Activated T-cell treated with anti-CD3 and anti-CD28 coated beads for 4 hours (primary cell): ENCODE measurements at regions not wholly inside any gene's neighbourhood (a gene's known extent, or its start where the extent isn't known, plus 50 kb on each side); places are given as distances from the start of the nearest gene placed in this dataset.
"Not testable (repeated sequence)": the region's sequence is repeated elsewhere in the genome, so short reads cannot be mapped to it uniquely, and the experiment has no call there.

ENCODE experiments used
- DNase-seq: peaks from one replicate; pipeline ENCODE4 v3.0.0-alpha.2; 2020

DNA sequence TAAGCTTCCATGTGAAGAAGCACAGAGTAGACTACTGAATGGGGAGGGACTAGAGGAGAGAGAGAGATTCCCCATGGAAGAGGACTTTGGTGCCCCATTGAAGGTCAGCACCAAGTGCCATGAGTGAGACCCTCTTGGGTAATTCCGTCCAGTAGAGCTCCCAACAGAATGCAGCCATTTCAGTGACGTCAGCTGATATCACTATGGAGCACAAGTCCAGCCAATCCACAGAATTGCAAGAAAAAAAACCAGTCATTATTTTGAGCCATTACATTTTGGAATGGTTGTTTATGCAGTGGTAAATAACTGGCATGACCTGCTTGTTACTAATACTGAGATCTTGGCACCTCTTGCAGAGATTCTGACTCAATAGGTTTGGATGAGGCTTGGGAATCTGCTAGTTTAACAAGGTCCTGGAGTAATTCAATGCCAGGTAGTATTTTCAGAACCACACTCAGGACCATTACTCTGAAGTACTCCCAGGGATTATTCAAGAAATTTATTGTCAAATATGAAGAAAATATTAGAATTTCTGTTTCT lies 52.6 kb upstream of the SP8 start:
- no peak for DNase-seq

DNA sequence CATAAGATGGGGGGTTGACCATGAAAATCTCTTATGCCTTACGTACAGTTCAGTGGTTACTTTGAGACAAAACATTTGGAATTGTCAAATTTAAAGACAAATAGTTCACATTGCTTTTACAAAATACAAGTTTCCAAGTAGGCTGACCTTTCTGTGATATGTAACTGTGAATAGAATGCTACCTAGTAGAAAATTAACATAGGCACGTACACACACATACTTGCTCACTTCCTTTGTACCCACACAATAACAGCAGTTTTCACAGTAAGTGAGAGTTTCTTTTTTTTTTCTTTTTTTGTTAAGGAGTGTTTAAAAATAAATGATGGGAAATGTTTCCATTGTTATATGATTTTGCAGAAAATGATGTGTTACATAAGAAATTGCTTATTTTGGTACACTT lies 53.3 kb upstream of the SP8 start:
- no peak for DNase-seq

DNA sequence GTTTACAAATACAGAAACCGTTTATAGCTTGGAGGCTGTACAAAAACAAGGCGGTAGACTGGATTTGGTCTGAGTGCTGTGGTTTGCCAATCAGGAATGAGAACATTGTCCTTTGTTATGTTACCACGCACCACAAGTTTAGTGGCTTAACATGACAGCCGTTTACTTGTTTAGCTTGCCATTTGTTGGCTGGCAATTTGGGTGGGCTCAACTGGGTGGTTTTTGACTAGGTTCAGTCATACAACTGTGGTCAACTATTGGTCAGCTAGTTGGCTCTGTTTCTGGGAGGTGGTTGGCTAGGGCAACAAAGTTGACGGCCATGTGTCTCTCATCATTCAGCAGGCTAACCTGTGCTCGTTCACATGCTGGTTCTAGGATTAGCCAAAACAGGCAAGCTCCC lies 60.1 kb upstream of the SP8 start:
- no peak for DNase-seq

DNA sequence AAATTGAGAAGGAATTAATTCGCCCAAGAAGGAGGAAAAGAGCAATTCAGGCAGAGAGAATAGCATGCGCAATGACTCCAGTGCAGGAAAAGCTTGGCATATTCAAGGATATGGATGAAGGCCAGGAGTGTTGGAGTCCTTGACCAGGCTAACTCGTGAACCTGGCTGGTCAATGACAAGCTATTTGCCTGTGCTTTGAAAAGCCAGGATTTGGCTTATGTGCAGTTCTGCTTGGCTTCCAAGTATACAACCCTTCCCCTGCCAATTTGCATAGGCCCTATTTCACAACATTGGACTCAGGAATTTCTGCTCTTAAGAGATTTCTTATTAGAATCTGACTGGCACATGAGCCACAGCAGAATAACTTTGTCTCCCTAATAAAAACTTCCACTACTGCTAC lies 72.3 kb upstream of the SP8 start:
- DNase-seq = no peak

DNA sequence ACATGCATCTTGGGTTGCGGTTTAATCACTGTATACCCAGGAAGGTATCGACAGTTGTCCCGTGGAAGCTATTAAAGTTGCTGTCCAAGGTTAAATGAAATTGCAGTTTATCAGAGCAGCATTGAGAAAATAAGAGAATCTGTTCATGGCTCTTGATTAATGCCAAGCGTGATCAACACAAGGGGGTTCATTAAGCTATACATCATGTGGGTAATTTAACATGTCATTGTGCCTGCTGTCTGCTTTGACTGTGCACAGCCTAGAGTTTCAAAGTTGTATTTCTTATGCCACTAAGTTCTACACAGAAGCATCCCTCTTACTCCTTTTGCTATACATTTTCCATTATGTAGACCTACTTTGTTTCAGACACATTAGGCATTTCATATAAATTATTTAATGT lies 74.8 kb upstream of the SP8 start:
- no peak for DNase-seq

DNA sequence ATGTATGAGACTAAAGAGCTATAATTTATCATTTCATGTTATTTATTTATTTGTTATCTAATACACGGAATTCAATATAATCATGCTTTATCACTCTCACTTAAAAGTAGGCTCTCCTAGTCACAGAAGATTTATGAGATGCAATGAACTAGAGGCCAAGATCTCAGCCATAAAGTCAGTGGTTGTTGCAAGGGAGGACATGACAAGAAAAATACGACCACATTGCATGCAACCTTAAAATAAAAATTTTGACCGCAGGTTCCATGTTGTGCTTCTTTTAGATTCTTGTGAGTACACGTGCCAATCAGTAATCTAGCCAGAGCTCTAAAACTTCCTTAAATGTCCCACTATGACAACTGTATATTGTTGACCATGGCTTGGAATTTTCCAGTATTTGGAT lies 75.9 kb upstream of the SP8 start:
- no peak for DNase-seq

DNA sequence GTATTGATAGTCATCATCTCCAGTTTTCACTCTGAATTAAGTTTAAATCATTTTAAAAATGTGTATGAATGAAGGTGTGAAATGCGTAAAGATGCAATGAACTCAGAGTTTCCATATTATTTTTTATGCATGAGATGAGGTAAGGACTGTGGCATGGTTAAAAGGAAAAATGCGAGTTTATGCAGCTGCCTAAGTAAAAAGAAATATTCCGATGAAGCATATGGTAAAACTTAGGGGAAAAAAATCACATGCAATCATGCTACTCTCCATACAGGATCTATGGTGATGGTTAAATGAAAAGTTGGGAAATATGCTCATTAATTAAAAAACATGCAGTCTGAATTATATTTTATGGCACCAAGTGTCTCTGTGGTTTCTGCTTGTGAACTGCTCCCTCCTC lies 77.5 kb upstream of the SP8 start:
- DNase-seq = no peak

DNA sequence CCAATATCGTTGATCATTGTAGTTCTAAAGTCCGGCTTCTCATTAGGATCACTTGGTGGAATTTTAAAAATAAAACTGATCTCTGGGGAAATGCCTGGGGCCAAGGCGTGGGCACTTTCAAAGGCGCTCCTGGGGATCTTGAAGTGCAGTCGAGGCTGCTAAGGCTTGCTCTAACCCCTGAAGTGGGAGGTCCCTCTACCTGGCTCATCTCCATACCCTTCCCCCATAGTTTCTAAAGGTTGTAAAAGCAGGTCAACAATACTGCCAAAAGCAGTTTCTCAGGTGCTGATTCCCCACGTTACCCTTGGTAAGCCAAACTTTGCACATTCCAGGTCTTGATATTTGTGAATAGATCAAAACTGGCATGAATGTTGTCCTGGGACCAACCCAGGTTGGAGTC lies 79.0 kb upstream of the SP8 start:
- DNase-seq = no peak

DNA sequence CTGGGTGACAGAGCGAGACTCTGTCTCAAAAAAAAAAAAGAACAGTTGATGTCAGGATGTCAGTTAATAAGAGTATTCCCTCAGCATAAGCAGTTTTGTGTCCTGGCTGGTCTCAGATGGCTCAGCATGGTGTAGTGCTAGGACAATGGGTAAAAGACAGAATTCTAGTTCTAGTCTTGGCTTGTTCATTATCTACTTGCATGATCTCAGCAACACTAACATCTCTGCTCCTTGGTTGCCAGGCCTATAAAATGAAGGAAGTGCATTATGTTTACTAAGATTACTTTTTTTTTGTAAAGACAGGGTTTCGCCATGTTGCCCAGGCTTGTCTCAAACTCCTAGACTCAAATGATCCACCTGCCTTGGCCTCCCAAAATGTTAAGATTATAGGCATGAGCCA lies 84.3 kb upstream of the SP8 start:
- DNase-seq = no peak

DNA sequence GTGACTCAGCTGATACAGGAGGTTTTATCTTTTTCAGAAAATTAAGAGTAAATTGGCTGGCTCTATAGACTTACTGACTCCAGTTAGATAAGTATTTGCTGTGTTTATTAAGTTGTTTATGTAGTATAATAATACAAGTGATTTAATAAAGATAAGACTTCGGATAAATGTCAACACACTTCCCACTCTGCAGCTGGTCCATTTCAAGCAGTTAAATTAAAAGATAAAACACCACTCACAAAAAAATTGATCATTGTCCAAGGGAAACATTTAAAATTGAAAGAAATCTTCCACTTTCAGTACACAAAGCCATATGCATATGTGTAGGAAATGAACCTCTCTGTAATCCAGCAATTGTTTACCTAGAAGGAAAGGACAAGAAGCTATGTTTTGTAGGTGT lies 106.1 kb upstream of the SP8 start:
- no peak for DNase-seq

DNA sequence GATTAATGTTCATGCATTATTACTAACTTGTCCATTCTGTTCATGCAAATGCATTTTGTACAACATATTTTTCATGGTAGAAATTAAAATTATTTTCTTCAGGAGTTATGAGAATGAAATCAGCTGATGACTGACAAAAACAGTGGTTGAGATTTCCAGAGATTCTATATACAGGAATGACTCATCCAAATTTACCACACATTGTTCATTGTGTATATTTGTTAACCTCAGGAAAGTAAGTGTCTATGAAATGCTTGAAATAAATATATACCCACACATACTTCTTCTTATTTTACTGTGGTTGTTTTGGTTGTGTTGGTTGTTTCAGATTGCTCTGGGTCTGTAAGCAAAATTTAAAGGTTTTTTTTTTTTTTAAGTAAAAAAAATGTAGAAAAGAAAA lies 108.1 kb upstream of the SP8 start:
- no peak for DNase-seq

DNA sequence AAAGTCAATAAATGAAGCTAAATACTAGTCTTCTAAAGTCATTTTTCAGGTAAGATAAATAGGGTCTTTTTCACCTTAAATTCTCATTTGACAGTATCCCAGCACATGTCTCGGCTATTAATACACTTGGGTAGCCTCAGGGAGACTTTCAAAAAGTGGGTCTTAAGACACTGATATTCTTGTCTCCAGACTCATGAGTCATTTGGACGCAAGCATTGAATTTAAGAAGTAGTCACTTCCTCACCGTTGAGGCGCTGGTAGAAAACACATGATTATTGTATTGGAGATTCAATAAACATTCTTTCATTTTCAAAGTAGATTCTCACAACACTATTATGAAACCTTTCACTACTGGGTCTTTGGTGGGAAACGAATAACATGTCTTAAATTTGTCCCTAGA lies 108.9 kb upstream of the SP8 start:
- DNase-seq = no peak

DNA sequence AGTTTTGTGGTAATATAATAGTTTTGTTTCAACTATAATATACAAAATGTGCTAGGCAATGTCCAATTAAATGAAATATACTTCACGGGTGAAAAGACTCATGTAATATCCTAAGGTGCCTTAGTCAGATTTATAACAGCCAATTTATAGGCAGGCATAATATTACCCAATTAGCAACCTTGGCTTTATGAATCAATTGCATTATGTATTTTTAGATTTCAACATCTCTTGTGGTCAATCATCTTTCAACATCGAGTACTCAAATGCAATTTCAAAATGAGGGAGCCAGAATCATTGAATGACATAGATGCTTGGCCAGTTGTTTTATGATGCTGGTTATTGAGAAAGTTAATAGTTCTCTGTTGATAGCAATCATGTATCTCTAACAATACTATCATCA lies 110.3 kb upstream of the SP8 start:
- DNase-seq = no peak

DNA sequence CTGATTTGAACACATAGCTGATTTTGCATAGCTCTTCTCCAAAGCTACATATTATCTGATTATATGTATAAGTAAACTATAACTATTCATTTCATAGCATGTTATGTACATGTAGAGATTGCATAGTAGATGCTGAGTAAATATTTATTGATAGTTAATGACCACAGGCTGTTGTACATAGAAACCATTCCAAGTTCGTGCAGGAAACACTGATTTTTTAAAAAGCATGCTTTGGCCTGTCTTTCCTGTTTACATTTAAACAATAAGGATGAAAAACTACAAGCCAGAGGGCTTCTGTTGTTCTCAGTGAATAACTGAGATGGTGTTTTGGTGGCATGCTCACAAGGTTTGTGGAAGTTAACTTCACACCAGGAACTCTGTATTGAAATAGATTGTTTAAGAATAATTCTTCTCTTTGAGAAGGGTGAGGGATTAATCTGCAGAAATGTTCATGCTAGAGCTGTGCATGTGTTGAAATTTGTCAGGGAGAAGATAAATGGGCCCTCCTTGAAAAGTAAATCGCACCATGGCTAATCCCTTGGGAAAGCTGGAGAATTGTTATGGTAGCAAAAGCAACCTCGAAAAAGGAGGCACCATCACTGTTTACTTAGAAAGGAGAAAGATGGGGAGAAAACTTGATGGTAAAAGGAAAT lies 120.2 kb upstream of the SP8 start:
- no peak for DNase-seq

DNA sequence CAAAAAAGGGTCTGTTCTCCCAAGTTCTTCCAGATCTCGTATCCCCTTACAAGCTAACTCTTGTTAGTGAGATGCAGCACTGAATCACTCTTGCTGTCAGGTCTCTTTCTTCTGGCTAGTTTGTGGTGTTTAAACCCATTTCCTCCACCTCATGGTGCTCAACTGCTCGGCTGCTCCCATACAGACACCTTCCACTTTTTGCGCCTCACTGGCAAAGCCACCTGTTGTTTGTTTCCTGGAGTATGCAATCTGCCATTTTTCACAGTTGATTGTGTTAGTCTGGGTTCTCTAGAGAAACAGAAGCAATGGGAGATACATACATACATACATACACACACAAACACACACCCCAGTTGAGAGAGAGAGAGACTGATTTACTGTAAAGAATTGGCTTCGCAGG lies 124.4 kb upstream of the SP8 start:
- DNase-seq = no peak

DNA sequence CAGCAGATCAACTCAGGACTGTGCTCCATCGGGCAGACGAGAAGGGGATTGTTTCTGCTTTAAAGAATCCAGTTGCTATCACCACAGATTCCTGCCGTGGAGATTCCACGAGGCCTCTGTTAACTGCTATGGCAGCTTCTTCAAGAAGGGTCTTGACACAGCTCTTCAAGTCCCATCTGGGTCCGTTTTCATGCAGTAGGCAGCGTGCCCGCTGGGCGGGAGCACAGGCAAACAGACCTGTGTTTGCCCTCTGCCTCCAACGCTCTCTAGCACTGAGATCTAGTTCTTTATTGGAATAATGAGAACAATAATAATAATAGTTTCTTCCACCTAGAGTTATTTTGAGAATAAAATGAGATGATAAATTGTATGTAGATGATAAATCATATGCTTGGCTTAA lies 127.2 kb upstream of the SP8 start:
- no peak for DNase-seq

DNA sequence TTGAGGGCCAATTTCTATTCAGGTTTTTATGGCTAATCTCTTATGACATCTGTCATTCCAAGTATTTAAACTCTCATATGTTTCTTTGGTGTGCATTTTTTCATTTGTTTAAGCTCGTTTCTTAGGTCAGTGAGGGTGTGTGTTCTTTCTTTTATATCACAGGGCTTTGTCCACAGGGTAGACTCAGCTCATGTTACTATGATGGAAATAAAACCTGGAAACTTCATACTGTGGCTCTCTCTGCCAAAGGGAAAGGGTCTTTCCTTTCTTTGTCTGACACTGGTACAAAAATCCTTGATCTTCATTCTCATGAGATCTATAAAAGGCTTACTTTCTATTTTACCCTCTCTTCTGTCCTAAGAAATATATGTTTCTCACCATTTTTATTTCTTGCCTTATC lies 129.6 kb upstream of the SP8 start:
- DNase-seq = no peak

DNA sequence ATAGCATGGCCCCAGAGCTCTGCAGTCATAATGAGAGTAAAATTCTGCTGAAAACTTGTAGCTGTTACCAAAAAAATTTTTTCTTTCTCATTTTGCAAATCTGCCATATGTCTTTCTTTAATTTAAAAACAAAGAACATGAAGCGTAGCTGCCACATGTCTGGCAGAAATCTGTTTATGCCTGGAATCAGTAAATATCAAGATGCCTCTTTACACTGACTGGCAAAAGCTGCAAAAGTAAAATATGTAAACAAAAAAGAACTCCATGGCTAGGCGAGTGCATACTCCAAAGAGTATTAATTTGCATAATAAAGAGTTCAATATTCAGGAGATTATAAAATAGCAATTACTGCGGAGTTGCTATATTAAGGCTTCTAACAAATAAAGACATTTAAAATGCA lies 130.9 kb upstream of the SP8 start:
- no peak for DNase-seq

DNA sequence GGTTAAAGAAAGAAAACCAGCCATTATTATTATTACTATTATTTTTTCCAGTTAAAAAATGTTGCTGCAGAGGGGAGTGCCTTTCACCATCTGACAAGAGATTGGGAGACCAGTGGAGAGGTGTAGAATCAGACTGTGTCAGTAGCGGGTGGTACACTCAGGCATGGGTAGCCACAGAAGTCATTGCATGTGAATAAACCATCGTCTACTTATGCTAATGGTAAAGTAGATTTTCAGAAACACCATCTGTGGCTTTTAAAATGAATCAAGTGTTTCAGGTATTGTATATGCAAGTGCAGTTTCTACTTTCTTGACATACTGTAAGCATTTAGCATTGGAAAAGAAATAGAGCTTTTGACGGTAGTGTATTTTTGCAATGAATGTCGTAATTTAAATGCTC lies 131.5 kb upstream of the SP8 start:
- no peak for DNase-seq

DNA sequence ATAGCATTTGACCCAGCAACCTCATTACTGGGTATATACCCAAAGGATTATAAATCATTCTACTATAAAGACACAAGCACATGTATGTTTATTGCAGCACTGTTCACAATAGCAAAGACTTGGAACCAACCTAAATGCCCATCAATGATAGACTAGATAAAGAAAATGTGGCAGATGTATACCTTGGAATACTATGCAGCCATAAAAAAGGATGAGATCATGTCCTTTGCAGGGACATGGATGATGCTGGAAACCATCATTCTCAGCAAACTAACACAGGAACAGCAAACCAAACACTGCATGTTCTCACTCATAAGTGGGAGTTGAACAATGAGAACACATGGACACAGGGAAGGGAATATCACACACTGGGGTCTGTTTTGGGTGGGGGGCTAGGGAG lies 140.5 kb upstream of the SP8 start:
- DNase-seq = not testable (repeated sequence)

DNA sequence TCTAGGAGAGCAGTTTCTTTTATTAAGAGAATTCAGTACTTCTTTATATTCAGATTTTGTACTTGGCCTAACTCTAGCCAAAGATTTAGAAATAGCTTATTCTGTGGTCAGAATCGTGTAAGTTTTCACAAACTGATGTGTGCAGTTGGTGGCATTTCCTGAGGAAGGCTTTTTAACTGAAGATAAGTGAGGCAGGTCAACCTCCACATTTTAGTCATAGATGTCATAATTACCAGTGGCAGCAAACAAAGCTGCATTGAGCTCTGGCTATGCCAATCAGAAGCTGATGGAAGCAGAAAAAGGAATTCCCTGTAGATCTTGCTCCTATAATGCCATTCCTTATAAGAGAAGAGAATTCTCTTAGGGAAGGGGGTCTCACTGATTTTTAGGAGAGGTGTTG lies 141.3 kb upstream of the SP8 start:
- no peak for DNase-seq

DNA sequence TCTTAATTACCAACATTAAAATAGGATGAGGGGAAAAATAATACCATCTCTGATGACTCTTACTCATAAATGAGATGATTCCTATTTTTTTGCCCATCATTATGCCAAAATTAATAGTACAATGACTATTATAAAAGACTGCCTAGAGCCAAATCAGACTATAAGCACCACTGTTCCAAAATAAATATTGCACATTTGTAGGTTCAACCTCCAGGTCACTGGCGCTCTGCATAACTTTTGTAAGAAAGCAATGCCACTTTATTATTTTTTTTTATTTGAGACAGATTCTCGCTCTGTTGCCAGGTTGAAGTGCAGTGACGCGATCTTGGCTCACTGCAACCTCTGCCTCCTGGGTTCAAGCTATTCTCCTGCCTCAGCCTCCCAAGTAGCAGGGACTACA lies 142.5 kb upstream of the SP8 start:
- no peak for DNase-seq

DNA sequence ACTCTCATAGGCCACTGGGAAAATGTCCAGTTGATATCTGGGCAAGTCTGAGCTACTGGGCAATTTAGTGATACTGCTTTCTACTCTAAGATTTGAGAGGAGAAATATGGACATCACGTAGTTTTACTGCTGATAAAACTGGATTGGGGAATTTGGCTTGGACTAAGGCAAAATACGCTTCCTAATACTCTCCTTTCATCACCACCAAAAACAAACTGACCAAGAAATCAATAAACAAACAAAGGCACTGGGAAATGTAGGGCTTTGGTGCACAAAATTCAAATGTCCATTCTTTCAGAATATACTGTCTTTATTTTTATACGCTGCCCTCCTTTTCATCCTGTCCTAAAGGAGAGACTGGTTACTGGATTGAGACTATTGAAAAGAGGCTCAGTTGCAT lies 145.1 kb upstream of the SP8 start:
- DNase-seq = no peak

DNA sequence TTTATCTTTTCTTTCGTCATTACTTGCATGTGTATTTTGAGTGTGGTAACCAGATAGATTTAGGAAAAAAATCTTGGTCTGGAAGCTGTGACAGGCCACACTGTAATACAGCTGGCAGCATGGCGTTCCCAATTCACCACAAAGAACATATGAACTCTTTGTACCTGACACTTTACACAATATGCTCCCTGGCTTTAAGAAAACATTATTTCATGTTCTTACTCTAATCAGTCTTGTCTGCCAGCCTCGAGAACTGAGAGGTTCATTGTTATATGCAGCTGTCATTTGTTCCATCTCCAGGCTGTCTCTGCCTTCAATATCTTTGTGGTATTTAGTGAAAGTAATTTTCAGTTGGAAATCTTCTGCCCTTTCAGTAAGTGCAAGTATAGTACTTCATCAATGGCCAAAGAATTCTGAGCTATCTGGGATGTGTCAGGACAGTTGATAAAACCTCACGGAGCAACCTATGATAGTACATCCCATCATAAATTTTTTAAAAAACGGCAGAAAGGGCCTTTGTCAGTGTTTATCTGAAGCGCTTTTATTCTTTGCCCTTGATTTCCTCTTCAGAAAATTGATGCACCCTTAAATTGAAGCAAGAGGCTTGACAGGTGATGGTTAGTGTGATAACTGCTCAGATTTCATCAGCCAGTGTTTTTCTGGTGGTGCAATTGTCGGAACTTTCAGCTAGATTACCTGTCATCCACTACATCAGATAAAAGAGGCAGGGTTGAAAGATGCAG lies 146.3 kb upstream of the SP8 start:
- no peak for DNase-seq

DNA sequence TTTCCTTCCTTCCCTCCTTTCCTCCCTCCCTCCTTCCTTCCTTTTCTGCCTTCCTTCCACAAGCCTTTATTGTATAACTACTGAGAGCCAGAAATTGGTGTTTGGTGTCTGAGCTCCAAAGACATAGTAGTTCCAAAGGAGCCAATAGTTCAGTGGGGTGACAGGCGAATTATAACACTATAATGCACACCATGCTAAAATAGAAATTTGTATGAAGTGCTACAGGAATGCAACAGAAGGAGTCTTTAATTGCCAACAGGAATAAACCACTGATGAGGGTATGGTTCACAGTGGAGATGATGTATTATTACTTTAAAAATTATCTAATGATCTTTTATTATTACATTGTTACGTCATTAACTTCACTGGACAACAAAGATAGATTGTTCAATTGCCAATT lies 158.8 kb upstream of the SP8 start:
- no peak for DNase-seq
